GM21619 (cell line): ENCODE measurements at regions not wholly inside any gene's neighbourhood (a gene's known extent, or its start where the extent isn't known, plus 50 kb on each side); places are given as distances from the start of the nearest gene placed in this dataset.

Experiments
- ATAC-seq: cut with Tn5 transposase; IDR thresholded peaks from one replicate; pipeline ENCODE4 v1.9.1; 2021; ENCODE audit not compliant: unreplicated experiment

DNA sequence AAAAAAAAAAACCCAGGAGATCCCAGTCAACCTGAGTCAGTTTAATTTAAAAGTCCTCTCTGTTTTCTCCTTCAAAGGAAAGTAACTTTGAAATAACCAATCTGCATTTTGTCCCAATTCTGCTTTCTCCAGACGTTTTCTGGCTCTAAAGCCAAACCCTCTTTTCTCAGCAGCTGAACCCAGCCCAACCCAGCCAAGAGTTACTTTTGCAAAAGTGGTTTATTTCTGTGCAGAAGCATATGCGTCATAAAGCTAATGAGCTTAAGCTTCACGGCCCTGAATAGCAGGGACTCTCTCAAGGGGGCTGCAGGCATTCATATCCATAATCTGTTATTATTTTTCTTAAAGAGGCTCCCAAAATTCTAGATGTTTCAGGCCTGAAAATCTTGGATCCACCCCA is 176.6 kb downstream of the GALC start:
- no peak for ATAC-seq

DNA sequence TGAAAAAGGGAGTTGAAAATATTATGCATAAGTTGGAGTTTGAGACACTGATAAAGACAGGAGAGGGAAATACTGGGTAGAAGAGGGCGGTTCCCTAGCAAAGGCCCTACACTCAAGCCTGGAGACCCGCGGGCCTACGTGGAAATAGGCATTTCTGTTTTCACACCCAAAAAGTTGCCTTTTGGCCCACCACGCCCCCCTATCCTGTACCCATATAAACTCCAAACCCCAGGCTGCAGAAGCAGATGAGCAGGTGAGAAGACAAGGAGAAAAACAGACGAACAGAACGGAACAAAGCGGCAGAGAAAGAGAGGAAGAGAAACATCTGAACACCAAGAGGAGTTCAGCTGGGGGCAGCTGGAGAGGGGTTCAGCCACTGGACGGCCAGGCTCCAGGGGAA is 177.9 kb downstream of the GALC start:
- ATAC-seq, result no peak

DNA sequence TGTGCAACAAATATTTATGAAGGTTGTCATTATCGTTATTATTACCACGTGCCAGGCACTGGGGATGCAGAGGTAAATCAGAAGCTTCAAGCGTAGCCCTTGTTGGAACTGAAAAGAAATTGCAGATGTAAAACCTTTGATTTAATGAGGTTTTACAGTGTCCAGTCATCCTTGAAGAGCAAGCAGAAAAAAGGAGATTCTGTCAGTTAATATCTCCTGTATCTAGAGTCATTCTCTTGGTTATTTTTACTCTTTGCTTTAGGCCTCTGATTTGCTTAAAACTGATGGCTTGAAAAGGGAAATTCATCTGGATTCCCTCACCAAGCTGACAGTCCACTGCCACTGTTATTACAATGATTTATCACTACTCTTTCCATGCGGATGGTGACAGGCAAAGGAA is 179.3 kb downstream of the GALC start:
- no peak for ATAC-seq

DNA sequence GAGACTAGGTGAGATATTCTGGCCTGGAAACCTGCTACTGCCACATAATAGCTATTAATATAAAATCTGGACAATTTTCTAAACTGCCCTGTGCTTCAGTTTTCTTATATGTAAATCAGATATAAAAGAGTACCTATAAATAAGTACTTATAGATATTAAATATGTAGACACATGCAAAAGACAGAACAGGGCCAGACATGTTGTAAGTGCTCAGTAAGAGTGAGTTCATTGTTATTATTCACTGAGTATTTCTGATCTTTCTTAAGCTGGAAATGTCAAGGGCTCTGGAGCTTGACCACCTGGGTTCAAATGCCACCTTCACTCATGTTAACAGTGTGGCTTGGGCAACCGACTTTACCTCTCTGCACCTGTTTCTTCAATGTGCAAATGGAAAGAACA is 179.8 kb downstream of the GALC start:
- ATAC-seq, result no peak

DNA sequence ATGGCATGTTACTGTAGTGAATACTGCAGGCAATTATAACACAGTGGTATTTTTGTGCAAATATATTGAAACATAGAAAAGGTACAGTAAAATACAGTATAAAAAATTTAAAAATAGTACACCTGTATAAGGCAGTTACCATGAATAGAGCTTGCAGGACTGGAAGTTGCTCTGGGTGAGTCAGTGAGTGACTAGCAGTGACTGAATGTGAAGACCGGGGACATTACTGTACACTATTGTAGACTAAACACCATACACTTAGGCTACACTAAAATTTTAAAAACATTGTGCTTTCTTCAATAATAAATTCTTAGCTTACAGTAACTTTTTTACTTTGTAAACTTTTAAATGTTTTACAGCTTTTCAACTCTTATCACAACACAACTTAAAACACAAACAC is 181.7 kb downstream of the GALC start:
- no peak for ATAC-seq

DNA sequence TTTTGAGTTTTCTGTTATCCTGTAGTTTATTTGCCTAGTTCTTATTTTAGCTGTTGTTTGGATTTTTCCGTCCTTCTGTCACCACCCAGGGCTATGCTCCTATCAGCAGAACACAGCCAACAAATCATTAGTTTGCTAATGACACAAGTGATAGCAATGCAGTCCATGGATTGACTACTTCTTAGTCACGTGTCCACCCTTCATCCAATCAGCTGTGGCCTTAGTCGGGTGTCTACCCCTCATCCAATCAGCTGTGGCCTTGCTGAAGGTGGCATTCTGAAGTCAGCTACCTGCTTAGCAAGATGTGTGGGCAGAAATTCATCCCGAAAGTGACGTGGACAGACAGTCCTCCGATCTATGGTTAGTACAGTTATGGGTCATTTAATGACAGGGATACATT is 182.3 kb downstream of the GALC start:
- ATAC-seq, result no peak

DNA sequence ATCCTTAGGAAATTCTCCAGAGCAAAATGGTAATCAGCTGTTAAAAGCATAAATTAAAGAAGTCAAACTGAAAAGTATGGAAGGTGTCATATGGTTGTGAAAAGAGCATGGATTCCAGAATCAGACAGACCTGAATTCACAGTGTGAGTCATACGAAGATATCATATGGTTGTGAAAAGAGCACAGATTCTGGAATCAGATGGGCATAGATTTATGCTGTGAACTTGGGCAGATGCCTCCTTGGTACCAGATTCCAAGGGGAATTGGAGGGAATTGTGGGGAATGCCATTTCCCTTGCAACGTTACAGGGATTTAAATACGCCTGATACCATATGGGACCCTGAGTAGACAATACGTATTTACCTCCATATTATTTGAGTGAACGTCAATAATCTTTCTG is 183.7 kb downstream of the GALC start:
- no peak for ATAC-seq

DNA sequence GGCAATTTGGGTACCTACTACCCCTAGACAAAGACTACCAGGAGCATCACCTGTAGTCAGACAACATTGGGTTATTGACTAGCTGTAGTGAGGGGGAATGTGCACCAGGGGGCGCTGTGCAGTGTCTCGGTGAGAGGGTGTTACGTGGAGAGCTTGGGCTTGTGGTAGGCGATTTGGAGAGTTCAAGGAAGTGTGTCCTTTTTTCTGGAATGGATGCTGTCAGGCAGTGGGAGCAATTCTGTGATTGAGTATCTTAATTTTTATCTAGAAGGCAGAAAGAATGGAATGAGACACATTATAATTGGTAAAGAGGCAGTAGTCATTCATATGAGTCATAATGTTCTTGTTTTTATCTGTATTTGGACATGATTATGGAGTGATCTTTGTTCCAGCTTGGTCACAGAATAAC is 187.7 kb downstream of the GALC start:
- ATAC-seq, result peak; percentile 73

DNA sequence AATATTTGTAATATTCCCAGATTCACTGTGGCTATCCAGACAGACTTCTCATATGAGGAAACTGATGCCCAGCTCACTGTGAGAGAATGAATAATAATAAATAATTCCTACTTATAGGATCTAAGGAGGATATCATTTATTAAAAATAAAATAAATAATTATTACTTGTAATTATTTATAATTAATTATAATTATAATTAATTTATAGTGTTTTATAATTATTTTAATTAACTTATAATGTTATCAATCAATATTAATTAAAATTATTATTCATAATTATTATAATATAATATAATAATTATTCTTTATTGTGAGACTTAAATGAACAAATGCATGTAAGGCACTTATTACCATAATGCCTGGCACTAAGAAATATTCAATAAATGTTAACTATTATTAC is 192.8 kb downstream of the GALC start:
- ATAC-seq, result no peak

DNA sequence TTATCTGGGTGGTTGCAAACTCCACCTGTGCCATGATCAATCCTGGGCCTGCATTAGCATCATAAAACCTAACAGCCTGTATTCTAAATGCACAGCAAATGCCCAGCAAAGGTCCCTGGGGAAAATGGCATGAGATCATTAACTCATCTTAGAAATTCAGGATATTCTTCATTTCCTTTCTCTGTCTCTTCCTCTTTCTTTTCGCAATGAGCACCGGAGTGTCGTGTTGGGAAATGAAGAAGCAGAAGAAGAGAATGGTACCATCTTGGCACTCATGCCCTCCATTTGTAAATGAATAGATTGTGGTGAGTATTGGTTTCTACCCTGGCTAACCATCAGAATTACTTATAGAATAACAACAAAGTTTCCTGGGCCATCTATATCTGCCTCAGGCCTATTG is 193.6 kb downstream of the GALC start:
- ATAC-seq, result no peak

DNA sequence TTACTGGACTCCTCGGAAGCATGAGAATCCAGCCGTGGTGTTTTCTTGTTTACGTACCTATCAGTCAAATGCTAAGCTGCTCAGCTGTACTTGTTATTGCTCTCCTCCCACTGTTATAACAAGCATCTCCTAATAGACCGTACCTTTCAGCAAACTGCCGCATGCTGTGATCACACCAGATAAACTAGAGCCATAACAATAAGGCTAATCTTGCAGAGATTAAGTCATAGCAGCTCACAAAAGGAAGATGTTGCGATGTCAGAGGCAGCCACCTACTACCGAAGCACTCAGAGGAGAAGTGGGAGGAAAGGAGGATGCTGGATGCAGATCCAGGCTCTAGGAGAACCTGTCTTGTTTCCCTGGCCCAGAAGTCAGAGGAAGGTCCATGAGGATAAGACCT is 196.0 kb downstream of the GALC start:
- no peak for ATAC-seq

DNA sequence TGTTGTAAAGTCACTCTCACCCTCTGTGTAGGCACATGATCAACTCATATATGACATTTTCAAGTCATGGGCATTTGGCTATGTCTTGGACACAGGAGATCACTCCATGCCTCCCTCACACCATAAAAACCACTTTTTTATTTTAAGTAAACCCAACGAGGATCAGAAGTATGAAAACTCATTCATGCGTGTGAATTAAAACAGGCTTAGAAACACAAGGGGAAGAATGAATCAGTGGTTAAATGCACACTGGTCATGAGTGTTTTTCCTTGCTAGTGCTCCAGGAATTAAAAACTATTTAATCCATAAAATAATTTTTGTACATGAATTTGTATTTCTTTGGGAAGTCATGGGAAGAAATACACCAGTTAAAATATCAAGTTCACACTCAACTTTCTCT is 198.4 kb downstream of the GALC start:
- ATAC-seq, result no peak

DNA sequence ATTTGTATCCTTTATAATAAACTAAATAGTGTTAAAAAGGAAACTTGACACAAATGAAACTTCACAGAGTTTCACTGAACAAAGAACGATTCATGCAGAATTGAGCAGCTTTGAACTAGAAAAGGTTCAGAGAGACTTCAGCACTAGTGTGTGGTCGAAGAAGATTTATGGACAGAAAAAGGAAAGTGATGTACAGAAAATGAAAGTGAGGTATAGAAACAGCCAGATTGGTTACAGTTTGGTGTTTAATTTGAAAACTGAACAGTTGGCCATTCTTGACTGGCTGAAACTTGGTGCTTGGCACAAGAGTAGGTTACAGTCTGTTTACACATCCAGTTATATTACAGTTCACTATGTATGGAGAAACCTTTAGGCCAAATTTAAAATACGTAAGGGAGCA is 207.1 kb downstream of the GALC start:
- peak; percentile 75 for ATAC-seq

DNA sequence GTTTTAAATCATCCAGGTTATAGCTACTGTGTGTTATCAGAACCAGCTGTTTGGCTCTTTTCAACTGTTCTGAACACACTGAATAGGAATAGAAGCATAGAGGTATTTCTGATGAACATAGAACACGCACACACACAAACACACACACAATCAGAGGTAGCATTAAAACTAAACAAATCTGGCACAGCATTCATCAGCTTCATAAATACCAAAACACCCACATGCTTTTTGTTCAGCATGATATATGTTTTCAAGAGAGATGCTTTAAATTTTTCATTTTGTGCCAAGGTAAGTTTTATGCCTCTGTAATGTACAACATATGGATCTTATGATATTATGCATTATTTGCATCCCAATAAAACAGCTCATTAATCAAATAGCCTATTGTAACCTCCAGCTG is 208.6 kb downstream of the GALC start:
- ATAC-seq, result no peak

DNA sequence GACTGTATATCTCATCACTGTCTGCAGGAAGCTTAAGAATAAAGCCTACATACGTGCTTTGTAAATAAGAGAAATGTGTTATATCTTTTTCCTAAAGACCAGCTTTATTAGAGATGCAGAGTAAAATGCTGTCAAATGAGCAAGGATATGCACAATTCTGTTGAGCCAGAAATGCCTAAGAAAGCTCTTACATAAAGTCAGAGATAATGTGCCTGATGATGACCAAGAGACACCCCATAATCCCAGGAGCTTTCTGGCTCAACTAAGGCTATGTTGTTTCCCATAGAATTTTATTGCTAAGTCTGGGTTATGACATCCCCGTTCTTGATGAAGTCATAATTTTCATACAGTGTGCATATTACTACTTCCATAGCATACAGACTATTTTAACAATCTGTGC is 209.9 kb downstream of the GALC start:
- ATAC-seq, result no peak

DNA sequence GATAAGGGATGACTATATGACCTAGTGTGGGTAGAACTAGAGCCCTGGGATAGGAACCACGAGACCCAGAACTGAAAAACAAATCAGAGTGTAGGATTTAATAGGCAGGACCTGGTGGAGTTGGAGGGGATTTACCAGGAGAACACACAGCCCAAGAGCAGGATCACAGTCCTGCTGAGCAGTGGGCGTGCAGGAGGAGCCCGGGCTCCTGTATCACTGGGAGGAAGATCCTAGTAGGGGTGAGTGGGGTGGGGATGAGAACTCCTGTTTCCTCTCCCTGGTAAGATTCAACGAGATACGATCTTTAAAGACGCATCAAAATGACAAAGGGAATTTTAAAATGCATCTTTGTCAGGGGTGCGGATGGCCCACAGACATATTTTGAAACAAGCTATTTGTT is 220.1 kb downstream of the GALC start:
- ATAC-seq, result no peak

DNA sequence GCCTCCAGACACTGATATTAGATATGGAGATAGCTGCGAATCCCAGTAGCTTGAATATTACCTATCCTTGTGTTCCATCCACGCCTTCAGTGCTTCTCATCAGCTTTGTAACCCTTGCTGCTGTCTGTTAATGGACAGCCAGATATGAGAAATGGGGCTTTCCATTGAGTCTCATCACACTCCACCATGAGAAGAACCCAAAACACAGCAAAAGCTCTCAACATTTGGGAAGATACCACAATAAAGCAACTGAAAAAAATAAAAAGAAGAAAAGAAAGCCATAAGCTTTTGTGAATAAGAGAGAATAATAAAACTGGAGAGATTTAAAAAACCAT is 225.4 kb downstream of the GALC start:
- ATAC-seq, result peak; percentile 93

DNA sequence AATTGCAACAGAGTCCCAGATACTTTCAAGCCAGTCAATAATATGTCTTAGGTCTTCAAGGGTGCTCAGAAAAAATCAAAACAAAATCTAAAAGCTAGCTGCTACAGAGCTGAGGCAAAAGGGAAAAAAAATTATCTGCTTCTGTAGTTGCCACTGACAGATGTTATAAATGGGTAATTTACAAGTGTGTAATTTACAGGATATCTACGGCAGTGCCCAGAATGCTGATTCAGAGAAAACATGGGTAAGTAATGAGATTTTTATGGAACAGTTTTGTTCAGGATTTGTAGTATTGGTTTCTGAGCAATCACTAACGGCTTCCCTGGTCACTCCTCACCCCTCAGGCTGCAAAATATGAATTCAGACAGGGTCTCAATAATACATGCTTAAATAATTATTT is 234.1 kb downstream of the GALC start:
- no peak for ATAC-seq

DNA sequence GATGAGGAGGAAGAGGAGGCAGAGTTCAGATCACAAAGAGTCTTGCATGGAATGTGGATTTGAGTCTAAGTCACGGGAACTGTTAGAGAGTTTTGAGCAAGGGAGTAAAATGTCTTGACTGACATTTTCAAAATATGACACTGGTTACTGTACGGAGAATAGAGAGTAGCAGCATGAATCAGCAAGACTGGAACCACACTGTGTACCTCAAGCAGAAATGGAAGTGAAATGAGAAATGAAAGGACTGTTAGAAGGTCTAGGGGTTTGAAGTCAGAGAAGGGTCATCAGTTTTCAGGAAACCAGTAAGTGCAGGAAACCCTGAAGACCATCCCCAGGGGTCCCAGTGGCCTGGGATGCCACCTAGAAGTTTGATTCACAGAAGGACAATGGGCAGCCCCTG is 236.3 kb downstream of the GALC start:
- ATAC-seq, result peak; percentile 78

DNA sequence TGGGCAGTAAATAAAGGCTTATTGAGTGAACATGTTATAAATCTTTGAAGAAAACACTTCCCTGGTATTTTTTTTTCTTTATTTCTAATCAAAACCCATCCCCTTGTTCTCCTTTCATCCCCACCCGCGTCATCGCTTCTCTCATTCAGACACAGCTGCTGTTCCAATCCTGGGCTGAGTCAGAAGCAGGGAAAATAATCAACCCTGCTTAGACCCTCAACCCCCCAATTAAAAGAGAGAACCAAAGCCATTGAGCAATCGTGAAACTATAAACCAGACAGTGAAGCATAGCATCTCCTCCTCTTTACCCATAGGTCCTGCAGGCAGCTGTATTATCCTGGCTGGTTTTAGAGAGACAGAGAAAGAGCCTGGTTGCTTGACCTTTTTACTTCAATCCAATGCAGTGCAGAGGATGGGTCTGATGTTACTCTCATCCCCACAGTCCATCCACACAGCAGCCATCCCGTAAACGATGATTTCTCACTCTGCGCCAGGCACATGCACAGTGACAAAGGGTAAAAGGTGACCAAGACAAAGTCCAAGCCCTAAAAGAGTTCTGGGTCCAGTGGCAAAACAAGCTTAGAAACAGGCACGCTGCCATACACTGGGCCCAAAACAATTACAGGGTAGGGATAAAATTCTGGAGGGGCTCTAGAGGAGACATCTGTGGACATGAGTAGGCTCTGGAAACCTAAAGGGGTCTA is 238.3 kb downstream of the GALC start:
- no peak for ATAC-seq

DNA sequence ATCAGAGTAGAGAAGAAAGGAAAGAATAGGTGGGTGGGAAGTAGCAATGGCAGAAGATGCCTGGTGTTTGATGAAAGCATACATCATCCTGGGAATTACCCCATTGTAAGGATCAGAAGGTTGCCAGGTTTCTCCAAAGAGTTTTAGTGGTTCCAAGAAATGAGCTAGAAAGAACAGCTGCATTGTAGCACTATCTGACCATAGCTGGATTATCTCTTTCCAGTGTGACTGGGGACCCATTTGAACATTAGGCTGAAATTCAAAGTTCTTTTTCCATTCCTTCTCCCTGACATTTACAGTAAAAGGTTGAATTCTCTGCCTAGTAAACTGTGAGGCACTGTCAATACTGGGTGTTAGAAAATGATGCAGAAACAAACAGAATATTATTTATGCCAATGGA is 244.4 kb downstream of the GALC start:
- no peak for ATAC-seq

DNA sequence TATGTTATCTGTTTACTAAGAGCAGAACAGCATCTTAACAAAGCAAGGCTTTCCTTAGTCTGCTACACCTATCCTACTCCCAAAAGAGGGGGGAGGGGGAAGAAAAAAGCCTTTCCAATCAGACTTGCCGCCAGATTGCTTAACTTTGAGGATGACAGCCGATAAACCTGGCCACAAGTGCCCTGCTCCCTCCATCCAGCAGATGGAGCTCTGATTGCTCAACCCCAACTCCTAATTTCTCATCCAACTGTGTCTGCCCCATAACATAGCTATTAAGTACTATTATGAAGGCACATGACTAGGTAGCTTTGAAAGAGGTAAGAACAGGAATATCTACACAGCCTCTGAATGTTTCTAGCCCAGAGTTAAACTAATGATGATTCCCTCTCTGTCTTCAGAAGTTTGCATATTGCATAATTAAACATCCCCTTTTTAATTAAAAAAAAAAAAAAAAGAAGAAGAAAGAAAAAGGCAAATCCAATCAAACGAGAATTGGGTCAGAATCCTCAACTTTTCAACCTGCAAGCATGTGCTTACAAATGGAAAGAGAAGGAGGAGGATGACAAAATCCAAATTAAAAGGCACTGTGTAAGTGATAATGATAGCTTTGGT is 247.4 kb downstream of the GALC start:
- peak; percentile 86 for ATAC-seq
